ENCODE measurements at regions not wholly inside any gene's neighbourhood (a gene's known extent, or its start where the extent isn't known, plus 50 kb on each side); places are given as distances from the start of the nearest gene placed in this dataset.

- TF ChIP-seq YY1 (IDR thresholded peaks at IDR 0.05; ENCODE audit: insufficient read depth, insufficient read length) (no peak), ZNF274 (IDR thresholded peaks at IDR 0.05; ENCODE audit: low read depth, low read length) (no peak), SUZ12 (IDR thresholded peaks at IDR 0.05; ENCODE audit: extremely low read depth, insufficient read depth, insufficient read length) (no peak)
Observed at GRCh38 chr13:67440236-67440975, 210.3 kb upstream of the PCDH9 start.
